Activated naive CD8-positive, alpha-beta T cell treated with anti-CD3 and anti-CD28 coated beads, Interleukin-2, amount 50 U/mL, for 24 hours (primary cell): ENCODE measurements at regions not wholly inside any gene's neighbourhood (a gene's known extent, or its start where the extent isn't known, plus 50 kb on each side); places are given as distances from the start of the nearest gene placed in this dataset.
"Not testable (repeated sequence)": the region's sequence is repeated elsewhere in the genome, so short reads cannot be mapped to it uniquely, and the experiment has no call there.

ENCODE experiments used
- ATAC-seq: fragments of 150-1000 bp; cut with Tn5 transposase; one replicate; pipeline ENCODE4 v1.10.0; 2021
- DNase-seq: peaks from one replicate; pipeline ENCODE4 v3.0.0; 2021
- H3K27ac Mint-ChIP-seq: one replicate; pipeline ENCODE4 v1.8.0; 2021; ENCODE audit warnings: mild to moderate bottlenecking, mixed read lengths
- H3K27me3 Mint-ChIP-seq: one replicate; pipeline ENCODE4 v1.8.0; 2021; ENCODE audit warnings: mixed read lengths
- H3K36me3 Mint-ChIP-seq: one replicate; pipeline ENCODE4 v1.8.0; 2021; ENCODE audit warnings: low read depth, mixed read lengths
- H3K4me1 Mint-ChIP-seq: one replicate; pipeline ENCODE4 v1.8.0; 2021; ENCODE audit warnings: mixed read lengths
- H3K4me3 Mint-ChIP-seq: one replicate; pipeline ENCODE4 v1.8.0; 2021; ENCODE audit warnings: mild to moderate bottlenecking, moderate library complexity, mixed read lengths
- H3K9me3 Mint-ChIP-seq: one replicate; pipeline ENCODE4 v1.8.0; 2021; ENCODE audit warnings: mixed read lengths

- not testable (repeated sequence) for H3K4me3 Mint-ChIP-seq, H3K4me1 Mint-ChIP-seq, ATAC-seq, DNase-seq, H3K27me3 Mint-ChIP-seq, H3K27ac Mint-ChIP-seq, H3K9me3 Mint-ChIP-seq, H3K36me3 Mint-ChIP-seq
These were observed 1248.6 kb upstream of the CDH9 start for GRCh38 chr5:28287021-28287420.

- Mint-ChIP-seq H3K27me3 (no peaks in the 10 kb centered on the region), H3K9me3 (peaks cover 6% of the 10 kb centered on the region), H3K4me3 (no peak overlapping the region), H3K27ac (no peak overlapping the region), H3K4me1 (no peaks in the 10 kb centered on the region), H3K36me3 (no peaks in the 10 kb centered on the region)
- no peak for DNase-seq
- ATAC-seq, result no peak
These were observed 1248.2 kb upstream of the CDH9 start for GRCh38 chr5:28286566-28286965.

- ATAC-seq (no peak), DNase-seq (no peak)
- Mint-ChIP-seq H3K27me3 (no peaks in the 10 kb centered on the region), H3K4me3 (no peak overlapping the region), H3K4me1 (no peaks in the 10 kb centered on the region), H3K27ac (no peak overlapping the region), H3K36me3 (no peaks in the 10 kb centered on the region), H3K9me3 (peaks cover 10% of the 10 kb centered on the region)
These were observed 1246.4 kb upstream of the CDH9 start for GRCh38 chr5:28284788-28285187.

- H3K4me3 Mint-ChIP-seq, result no peak overlapping the region
- no peak overlapping the region for H3K27ac Mint-ChIP-seq
- no peaks in the 10 kb centered on the region for H3K36me3 Mint-ChIP-seq
- DNase-seq (no peak), ATAC-seq (no peak)
- H3K4me1 Mint-ChIP-seq, result no peaks in the 10 kb centered on the region
- H3K27me3 Mint-ChIP-seq, result no peaks in the 10 kb centered on the region
- H3K9me3 Mint-ChIP-seq, result peaks cover 4% of the 10 kb centered on the region
These were observed 1243.0 kb upstream of the CDH9 start for GRCh38 chr5:28281351-28281750.

GRCh38 chr5:28275931-28276330 is 1237.5 kb upstream of the CDH9 start:
- Mint-ChIP-seq H3K27me3 (no peaks in the 10 kb centered on the region), H3K9me3 (peaks cover 11% of the 10 kb centered on the region), H3K36me3 (no peaks in the 10 kb centered on the region), H3K27ac (no peak overlapping the region), H3K4me3 (no peak overlapping the region), H3K4me1 (no peaks in the 10 kb centered on the region)
- DNase-seq (no peak), ATAC-seq (no peak)

- Mint-ChIP-seq H3K4me1 (no peaks in the 10 kb centered on the region), H3K9me3 (peaks cover 14% of the 10 kb centered on the region), H3K4me3 (no peak overlapping the region), H3K36me3 (no peaks in the 10 kb centered on the region), H3K27me3 (no peaks in the 10 kb centered on the region), H3K27ac (no peak overlapping the region)
- ATAC-seq (no peak), DNase-seq (no peak)
These were observed 1231.6 kb upstream of the CDH9 start for GRCh38 chr5:28269978-28270377.

GRCh38 chr5:28265877-28266276 is 1227.5 kb upstream of the CDH9 start:
- ATAC-seq, result no peak

GRCh38 chr5:28254846-28255245 is 1216.5 kb upstream of the CDH9 start:
- H3K36me3 Mint-ChIP-seq, result no peaks in the 10 kb centered on the region
- H3K4me3 Mint-ChIP-seq, result no peak overlapping the region

More at GRCh38 chr5:28265877-28266276, 1227.5 kb upstream of the CDH9 start:
- DNase-seq, result no peak
- no peaks in the 10 kb centered on the region for H3K4me1 Mint-ChIP-seq
- no peaks in the 10 kb centered on the region for H3K27me3 Mint-ChIP-seq
- no peak overlapping the region for H3K4me3 Mint-ChIP-seq
- peaks cover 14% of the 10 kb centered on the region for H3K9me3 Mint-ChIP-seq
- H3K36me3 Mint-ChIP-seq, result no peaks in the 10 kb centered on the region
- no peak overlapping the region for H3K27ac Mint-ChIP-seq

GRCh38 chr5:28253431-28253830 is 1215.0 kb upstream of the CDH9 start:
- no peaks in the 10 kb centered on the region for H3K27me3 Mint-ChIP-seq
- no peaks in the 10 kb centered on the region for H3K4me1 Mint-ChIP-seq
- DNase-seq, result no peak
- H3K9me3 Mint-ChIP-seq, result peaks cover 24% of the 10 kb centered on the region
- no peak for ATAC-seq
- H3K27ac Mint-ChIP-seq, result no peak overlapping the region
- no peaks in the 10 kb centered on the region for H3K36me3 Mint-ChIP-seq
- no peak overlapping the region for H3K4me3 Mint-ChIP-seq

More at GRCh38 chr5:28254846-28255245, 1216.5 kb upstream of the CDH9 start:
- no peak for DNase-seq
- no peak overlapping the region for H3K27ac Mint-ChIP-seq
- ATAC-seq, result no peak
- no peaks in the 10 kb centered on the region for H3K4me1 Mint-ChIP-seq
- peaks cover 18% of the 10 kb centered on the region for H3K9me3 Mint-ChIP-seq
- H3K27me3 Mint-ChIP-seq, result no peaks in the 10 kb centered on the region

- Mint-ChIP-seq H3K9me3 (peaks cover 23% of the 10 kb centered on the region), H3K36me3 (no peaks in the 10 kb centered on the region), H3K4me3 (no peak overlapping the region), H3K4me1 (no peaks in the 10 kb centered on the region), H3K27ac (no peak overlapping the region), H3K27me3 (no peaks in the 10 kb centered on the region)
- ATAC-seq, result no peak
- no peak for DNase-seq
These were observed 1211.5 kb upstream of the CDH9 start for GRCh38 chr5:28249771-28250415.

GRCh38 chr5:28234356-28234968 is 1196.1 kb upstream of the CDH9 start:
- no peaks in the 10 kb centered on the region for H3K27me3 Mint-ChIP-seq
- H3K9me3 Mint-ChIP-seq, result peaks cover 22% of the 10 kb centered on the region
- no peaks in the 10 kb centered on the region for H3K4me1 Mint-ChIP-seq
- no peaks in the 10 kb centered on the region for H3K36me3 Mint-ChIP-seq
- no peak for ATAC-seq
- no peak for DNase-seq
- H3K27ac Mint-ChIP-seq, result no peak overlapping the region
- H3K4me3 Mint-ChIP-seq, result no peak overlapping the region

GRCh38 chr5:28226407-28226806 is 1188.0 kb upstream of the CDH9 start:
- Mint-ChIP-seq H3K36me3 (no peaks in the 10 kb centered on the region), H3K4me1 (no peaks in the 10 kb centered on the region), H3K27me3 (no peaks in the 10 kb centered on the region), H3K4me3 (no peak overlapping the region), H3K27ac (no peak overlapping the region), H3K9me3 (peaks cover 15% of the 10 kb centered on the region)
- no peak for ATAC-seq
- DNase-seq, result no peak

GRCh38 chr5:28219539-28219938 is 1181.2 kb upstream of the CDH9 start:
- H3K4me1 Mint-ChIP-seq, result peaks cover 2% of the 10 kb centered on the region
- no peaks in the 10 kb centered on the region for H3K36me3 Mint-ChIP-seq
- ATAC-seq, result no peak
- no peak for DNase-seq
- no peak overlapping the region for H3K27ac Mint-ChIP-seq
- no peaks in the 10 kb centered on the region for H3K27me3 Mint-ChIP-seq
- H3K9me3 Mint-ChIP-seq, result peaks cover 3% of the 10 kb centered on the region
- no peak overlapping the region for H3K4me3 Mint-ChIP-seq

GRCh38 chr5:28217695-28218094 is 1179.3 kb upstream of the CDH9 start:
- H3K4me3 Mint-ChIP-seq, result no peak overlapping the region
- no peaks in the 10 kb centered on the region for H3K27me3 Mint-ChIP-seq
- no peak for DNase-seq
- no peak overlapping the region for H3K27ac Mint-ChIP-seq
- no peak for ATAC-seq
- peaks cover 2% of the 10 kb centered on the region for H3K4me1 Mint-ChIP-seq
- H3K9me3 Mint-ChIP-seq, result peaks cover 3% of the 10 kb centered on the region
- H3K36me3 Mint-ChIP-seq, result no peaks in the 10 kb centered on the region

GRCh38 chr5:28216939-28217360 is 1178.6 kb upstream of the CDH9 start:
- Mint-ChIP-seq H3K27ac (no peak overlapping the region), H3K36me3 (no peaks in the 10 kb centered on the region), H3K4me3 (no peak overlapping the region), H3K4me1 (peaks cover 2% of the 10 kb centered on the region), H3K9me3 (peaks cover 3% of the 10 kb centered on the region), H3K27me3 (no peaks in the 10 kb centered on the region)
- DNase-seq (no peak), ATAC-seq (no peak)
